Vagina (tissue), 2 donors: ENCODE measurements at regions not wholly inside any gene's neighbourhood (a gene's known extent, or its start where the extent isn't known, plus 50 kb on each side); places are given as distances from the start of the nearest gene placed in this dataset.

Experiments
- CTCF ChIP-seq, 3 experiments: fragments of 450-650 bp in 2 of 3; fragments of 200-600 bp in 1 of 3; sonication (generic) in 1 of 3; IDR thresholded peaks; one replicate each; pipeline ENCODE4 v1.5.1; 2017 to 2019; ENCODE audit warnings: antibody characterized with exemption in 3 of 3, mild to moderate bottlenecking in 2 of 3, moderate library complexity in 2 of 3
- POLR2A ChIP-seq, 2 donors: fragments of 450-650 bp; IDR thresholded peaks; one replicate each; pipeline ENCODE4 v1.6.1; 2017; ENCODE audit warnings: antibody characterized with exemption in 2 of 2, mild to moderate bottlenecking in 2 of 2, moderate library complexity in 2 of 2
- POLR2AphosphoS5 ChIP-seq, 2 donors: sonication (generic); formaldehyde crosslinking; IDR thresholded peaks; one replicate each; pipeline ENCODE4 v1.9.0; 2017; ENCODE audit warnings: antibody characterized with exemption in 2 of 2, mild to moderate bottlenecking in 2 of 2, low read depth in 1 of 2; ENCODE audit not compliant: insufficient read depth in 1 of 2

DNA sequence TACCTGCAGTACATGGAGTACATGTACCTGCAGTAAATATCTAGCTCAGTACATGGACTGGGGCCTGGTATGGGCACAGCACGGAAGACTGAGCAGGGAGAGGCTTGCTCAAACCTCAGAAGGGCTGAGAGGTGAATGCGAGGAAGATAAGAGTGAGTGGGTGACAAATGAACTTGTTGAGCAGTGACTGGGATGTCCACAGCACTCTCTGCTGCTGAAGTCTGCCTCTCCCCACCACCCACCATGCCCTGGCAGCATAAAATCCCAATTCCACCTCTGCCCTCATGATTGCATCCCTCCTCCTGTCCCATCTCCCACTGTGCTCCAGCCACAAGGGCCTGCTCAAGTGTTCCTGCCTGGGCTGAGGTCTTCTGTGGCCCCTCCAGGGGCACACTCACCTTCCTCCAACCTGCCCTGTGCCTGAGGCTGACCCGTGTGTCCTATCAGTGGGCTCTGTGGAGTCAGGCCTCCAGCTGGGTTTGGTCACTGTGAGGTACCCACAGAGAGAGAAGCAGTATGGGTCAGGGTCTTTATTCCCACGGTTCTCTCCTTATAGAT lies 114.2 kb downstream of the FOXD2 start:
- TF ChIP-seq CTCF (IDR thresholded peaks at IDR 0.05), result no peak
- TF ChIP-seq POLR2A (IDR thresholded peaks at IDR 0.05), result no peak
- TF ChIP-seq POLR2AphosphoS5 (IDR thresholded peaks at IDR 0.05; ENCODE audit: insufficient read depth in 1 of 2, low read depth in 1 of 2), result no peak
